IgD-negative memory B cell (primary cell): ENCODE measurements at regions not wholly inside any gene's neighbourhood (a gene's known extent, or its start where the extent isn't known, plus 50 kb on each side); places are given as distances from the start of the nearest gene placed in this dataset.

ENCODE experiments used
- H3K27ac Mint-ChIP-seq, 3 donors: one replicate each; pipeline ENCODE4 v1.8.0; 2020 to 2022; ENCODE audit warnings: mild to moderate bottlenecking in 3 of 3, mixed read lengths in 3 of 3, moderate library complexity in 1 of 3
- H3K27me3 Mint-ChIP-seq: one replicate; pipeline ENCODE4 v1.8.0; 2021; ENCODE audit warnings: mixed read lengths
- H3K36me3 Mint-ChIP-seq: one replicate; pipeline ENCODE4 v1.8.0; 2020; ENCODE audit warnings: mild to moderate bottlenecking, mixed read lengths
- H3K4me1 Mint-ChIP-seq, 3 donors: one replicate each; pipeline ENCODE4 v1.8.0; 2020 to 2022; ENCODE audit warnings: mixed read lengths in 3 of 3, mild to moderate bottlenecking in 1 of 3
- H3K4me3 Mint-ChIP-seq, 4 donors: one replicate each; pipeline ENCODE4 v1.8.0; 2020 to 2022; ENCODE audit warnings: mild to moderate bottlenecking in 4 of 4, mixed read lengths in 4 of 4, moderate library complexity in 3 of 4
- H3K9me3 Mint-ChIP-seq, 3 donors: one replicate each; pipeline ENCODE4 v1.8.0; 2020 to 2021; ENCODE audit warnings: mixed read lengths in 3 of 3, mild to moderate bottlenecking in 1 of 3

- Mint-ChIP-seq H3K27ac (no peak overlapping the region), H3K4me1 (peaks cover 0 to 1% (median 1%) of the 10 kb centered on the region in 3 donors), H3K9me3 (peaks cover 0 to 13% (median 0%) of the 10 kb centered on the region in 3 donors), H3K36me3 (no peaks in the 10 kb centered on the region), H3K4me3 (no peak overlapping the region), H3K27me3 (peaks cover 7% of the 10 kb centered on the region)
Observed at GRCh38 chr1:198015309-198015708, 98.1 kb downstream of the LHX9 start.

- peaks cover 0 to 1% (median 0%) of the 10 kb centered on the region in 3 donors for H3K4me1 Mint-ChIP-seq
- H3K27me3 Mint-ChIP-seq, result peaks cover 4% of the 10 kb centered on the region
- H3K9me3 Mint-ChIP-seq, result peaks cover 0 to 2% (median 0%) of the 10 kb centered on the region in 3 donors
- H3K36me3 Mint-ChIP-seq, result peaks cover 1% of the 10 kb centered on the region
- no peak overlapping the region for H3K27ac Mint-ChIP-seq
- no peak overlapping the region for H3K4me3 Mint-ChIP-seq
Observed at GRCh38 chr1:198018529-198018928, 101.4 kb downstream of the LHX9 start.

DNA sequence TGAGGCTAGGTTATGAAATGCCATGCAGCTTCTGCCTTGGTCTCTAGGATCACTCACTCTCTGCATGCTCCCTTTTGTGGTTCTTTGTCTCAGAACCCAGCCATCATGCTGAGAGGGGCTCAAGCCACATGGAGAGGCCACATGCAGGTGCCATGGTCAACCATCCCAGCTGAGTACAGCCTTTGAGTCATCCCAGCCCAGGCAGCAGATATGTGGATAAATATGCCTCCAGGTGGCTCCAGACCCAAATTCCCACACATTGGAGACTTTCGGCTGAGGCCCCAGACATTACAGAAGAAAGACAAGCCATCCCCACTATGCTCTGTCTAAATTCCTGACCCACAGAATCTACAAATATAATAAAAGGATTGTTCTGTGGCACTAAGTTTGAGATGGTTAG is 102.0 kb downstream of the LHX9 start:
- Mint-ChIP-seq H3K27me3 (peaks cover 2% of the 10 kb centered on the region), H3K27ac (no peak overlapping the region), H3K9me3 (peaks cover 0 to 2% (median 0%) of the 10 kb centered on the region in 3 donors), H3K4me1 (peaks cover 0 to 1% (median 0%) of the 10 kb centered on the region in 3 donors), H3K4me3 (no peak overlapping the region), H3K36me3 (peaks cover 1% of the 10 kb centered on the region)

- H3K9me3 Mint-ChIP-seq, result peaks cover 0 to 2% (median 0%) of the 10 kb centered on the region in 3 donors
- H3K36me3 Mint-ChIP-seq, result peaks cover 1% of the 10 kb centered on the region
- H3K4me3 Mint-ChIP-seq, result no peak overlapping the region
- no peaks in the 10 kb centered on the region for H3K27me3 Mint-ChIP-seq
- no peaks in the 10 kb centered on the region for H3K4me1 Mint-ChIP-seq
- no peak overlapping the region for H3K27ac Mint-ChIP-seq
Observed at GRCh38 chr1:198024336-198024735, 107.2 kb downstream of the LHX9 start.

GRCh38 chr1:198024782-198025181 is 107.6 kb downstream of the LHX9 start:
- H3K4me3 Mint-ChIP-seq, result no peak overlapping the region
- no peaks in the 10 kb centered on the region for H3K27me3 Mint-ChIP-seq
- no peaks in the 10 kb centered on the region for H3K4me1 Mint-ChIP-seq
- H3K36me3 Mint-ChIP-seq, result peaks cover 1% of the 10 kb centered on the region
- no peak overlapping the region for H3K27ac Mint-ChIP-seq
- H3K9me3 Mint-ChIP-seq, result no peaks in the 10 kb centered on the region

GRCh38 chr1:198030682-198031081 is 113.5 kb downstream of the LHX9 start:
- H3K4me1 Mint-ChIP-seq, result no peaks in the 10 kb centered on the region
- H3K4me3 Mint-ChIP-seq, result no peak overlapping the region
- H3K36me3 Mint-ChIP-seq, result no peaks in the 10 kb centered on the region
- H3K27ac Mint-ChIP-seq, result no peak overlapping the region
- H3K27me3 Mint-ChIP-seq, result no peaks in the 10 kb centered on the region
- no peaks in the 10 kb centered on the region for H3K9me3 Mint-ChIP-seq

DNA sequence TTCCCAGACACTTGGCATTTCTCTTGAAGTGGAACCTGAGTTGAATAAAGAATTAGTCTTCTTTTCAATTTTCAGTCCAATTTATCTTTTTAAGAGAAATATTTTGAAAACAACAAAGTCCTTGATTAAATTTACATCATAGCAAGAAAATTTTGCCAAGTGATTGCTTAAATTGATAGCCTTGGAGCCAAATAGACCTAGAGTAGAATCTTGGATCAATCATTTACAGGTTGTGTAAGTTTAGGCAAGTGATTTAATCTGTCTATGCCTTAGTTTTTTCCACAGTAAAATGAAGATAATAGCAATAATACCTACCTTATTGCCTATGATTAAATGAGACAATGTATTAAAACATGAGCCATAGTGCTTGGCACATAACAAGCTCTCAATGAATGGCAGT is 113.9 kb downstream of the LHX9 start:
- H3K27ac Mint-ChIP-seq, result no peak overlapping the region
- H3K4me3 Mint-ChIP-seq, result no peak overlapping the region
- no peaks in the 10 kb centered on the region for H3K27me3 Mint-ChIP-seq
- H3K4me1 Mint-ChIP-seq, result no peaks in the 10 kb centered on the region
- no peaks in the 10 kb centered on the region for H3K36me3 Mint-ChIP-seq
- H3K9me3 Mint-ChIP-seq, result no peaks in the 10 kb centered on the region

DNA sequence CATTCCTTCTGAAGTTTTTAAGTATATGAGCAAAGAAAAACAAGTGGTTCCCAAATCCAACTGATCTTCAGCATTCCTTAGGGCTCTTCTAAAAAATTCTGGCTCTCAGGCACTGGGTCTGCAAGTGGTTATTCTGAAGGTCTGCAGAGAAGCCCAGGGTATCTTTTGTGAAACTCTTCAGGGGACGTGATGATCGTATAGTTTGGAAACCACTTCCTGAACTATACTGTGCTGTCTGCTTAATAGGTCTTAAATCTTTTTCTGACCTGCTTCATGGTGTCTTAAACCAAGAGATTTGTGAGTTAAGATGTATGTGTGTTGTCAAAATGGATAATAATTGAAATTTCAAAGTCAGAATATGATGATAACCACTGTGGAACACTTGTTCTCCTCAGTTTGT is 115.5 kb downstream of the LHX9 start:
- no peaks in the 10 kb centered on the region for H3K27me3 Mint-ChIP-seq
- no peaks in the 10 kb centered on the region for H3K4me1 Mint-ChIP-seq
- no peaks in the 10 kb centered on the region for H3K36me3 Mint-ChIP-seq
- no peak overlapping the region for H3K27ac Mint-ChIP-seq
- H3K9me3 Mint-ChIP-seq, result no peaks in the 10 kb centered on the region
- no peak overlapping the region for H3K4me3 Mint-ChIP-seq

DNA sequence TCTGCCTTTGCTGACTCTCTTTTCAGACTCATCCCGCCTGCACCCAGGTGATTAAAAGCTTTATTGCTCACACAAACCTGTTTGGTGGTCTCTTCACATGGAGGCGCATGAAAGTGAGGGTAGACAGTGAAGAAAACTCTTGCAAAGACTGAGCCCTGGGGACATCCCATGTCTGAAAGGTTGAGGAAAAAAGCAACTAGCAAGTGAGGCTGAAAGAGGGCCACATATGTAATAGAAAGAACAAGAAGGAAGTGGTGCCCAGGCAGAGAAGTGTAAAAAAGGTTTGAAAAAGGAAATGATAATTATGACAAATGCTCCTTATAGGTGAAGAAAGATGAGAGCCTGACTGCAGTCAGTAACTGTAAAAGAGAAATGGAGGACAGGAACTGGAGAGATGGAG is 115.9 kb upstream of the NEK7 start:
- H3K27ac Mint-ChIP-seq, result no peak overlapping the region
- peaks cover 2% of the 10 kb centered on the region for H3K36me3 Mint-ChIP-seq
- H3K9me3 Mint-ChIP-seq, result no peaks in the 10 kb centered on the region
- no peak overlapping the region for H3K4me3 Mint-ChIP-seq
- H3K4me1 Mint-ChIP-seq, result no peaks in the 10 kb centered on the region
- H3K27me3 Mint-ChIP-seq, result no peaks in the 10 kb centered on the region

GRCh38 chr1:198042168-198042567 is 114.6 kb upstream of the NEK7 start:
- Mint-ChIP-seq H3K9me3 (no peaks in the 10 kb centered on the region), H3K27ac (no peak overlapping the region), H3K4me1 (no peaks in the 10 kb centered on the region), H3K27me3 (no peaks in the 10 kb centered on the region), H3K36me3 (peaks cover 2% of the 10 kb centered on the region), H3K4me3 (no peak overlapping the region)

DNA sequence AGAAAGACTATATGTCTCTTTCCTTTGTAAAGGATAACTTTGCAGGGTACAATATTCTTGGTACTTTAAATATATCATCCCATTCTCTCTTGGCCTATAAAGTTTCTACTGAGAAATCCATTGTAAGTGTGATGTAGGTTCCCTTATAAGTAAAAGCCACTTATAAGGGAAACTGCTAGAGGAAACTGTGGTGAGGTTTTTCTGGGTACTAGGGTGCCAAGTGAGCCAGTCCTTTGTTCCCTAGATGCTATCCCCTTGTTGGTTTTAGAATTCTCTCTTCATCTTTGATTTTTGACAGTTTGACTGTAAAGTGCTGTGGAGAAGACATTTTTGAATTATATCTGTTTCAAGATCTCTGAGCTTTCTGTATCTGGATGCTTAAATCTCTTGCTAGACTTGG is 108.9 kb upstream of the NEK7 start:
- H3K4me1 Mint-ChIP-seq, result peaks cover 2 to 10% (median 7%) of the 10 kb centered on the region in 3 donors
- H3K27ac Mint-ChIP-seq, result no peak overlapping the region
- H3K9me3 Mint-ChIP-seq, result peaks cover 1 to 12% (median 5%) of the 10 kb centered on the region in 3 donors
- H3K27me3 Mint-ChIP-seq, result no peaks in the 10 kb centered on the region
- peaks cover 2% of the 10 kb centered on the region for H3K36me3 Mint-ChIP-seq
- H3K4me3 Mint-ChIP-seq, result no peak overlapping the region

- Mint-ChIP-seq H3K27me3 (no peaks in the 10 kb centered on the region), H3K9me3 (peaks cover 0 to 5% (median 4%) of the 10 kb centered on the region in 3 donors), H3K27ac (no peak overlapping the region), H3K4me3 (no peak overlapping the region), H3K4me1 (no peaks in the 10 kb centered on the region), H3K36me3 (no peaks in the 10 kb centered on the region)
Observed at GRCh38 chr1:198054510-198054909, 102.3 kb upstream of the NEK7 start.

DNA sequence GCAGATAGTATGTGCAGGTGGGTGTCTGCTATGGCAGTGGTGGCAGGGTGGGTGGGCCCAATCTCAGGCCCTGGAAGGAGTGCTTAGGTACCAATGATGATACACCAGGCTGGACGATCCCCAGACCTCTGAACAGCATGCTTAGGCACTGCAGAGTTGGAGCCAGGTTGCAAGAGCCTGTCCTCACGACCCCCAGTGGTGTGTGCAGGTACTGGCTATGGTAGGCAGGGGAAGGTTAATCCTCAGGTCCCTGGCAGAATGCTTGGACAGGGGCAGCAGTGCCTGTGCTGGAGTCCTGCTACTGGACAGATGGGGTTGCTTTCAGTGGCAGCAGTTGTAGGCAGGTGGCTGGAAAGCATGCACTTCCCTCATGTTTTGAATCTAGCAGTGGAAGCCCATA is 100.5 kb upstream of the NEK7 start:
- H3K9me3 Mint-ChIP-seq, result peaks cover 0 to 1% (median 0%) of the 10 kb centered on the region in 3 donors
- no peak overlapping the region for H3K4me3 Mint-ChIP-seq
- H3K27me3 Mint-ChIP-seq, result peaks cover 4% of the 10 kb centered on the region
- no peaks in the 10 kb centered on the region for H3K4me1 Mint-ChIP-seq
- H3K36me3 Mint-ChIP-seq, result no peaks in the 10 kb centered on the region
- H3K27ac Mint-ChIP-seq, result no peak overlapping the region

DNA sequence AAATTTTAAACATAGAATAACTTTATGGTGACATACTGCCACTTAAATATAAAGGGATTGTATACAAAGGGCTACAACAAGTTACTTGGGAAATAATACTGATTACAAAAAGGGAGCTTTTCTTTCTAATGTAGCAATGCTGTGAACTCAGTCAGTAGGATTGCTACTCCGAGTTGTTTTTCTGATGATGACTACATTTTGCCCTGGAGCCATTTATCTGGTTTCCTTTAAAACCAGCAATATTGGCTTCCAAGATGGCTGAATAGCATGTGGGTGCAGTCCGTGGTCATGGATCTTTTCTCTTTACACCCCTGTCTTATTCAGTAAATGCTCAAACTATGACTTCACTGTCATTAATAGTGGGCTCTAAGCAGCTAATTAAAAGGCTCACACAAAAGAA is 92.6 kb upstream of the NEK7 start:
- Mint-ChIP-seq H3K27me3 (peaks cover 4% of the 10 kb centered on the region), H3K4me3 (no peak overlapping the region), H3K4me1 (no peaks in the 10 kb centered on the region), H3K27ac (no peak overlapping the region), H3K36me3 (no peaks in the 10 kb centered on the region), H3K9me3 (no peaks in the 10 kb centered on the region)

DNA sequence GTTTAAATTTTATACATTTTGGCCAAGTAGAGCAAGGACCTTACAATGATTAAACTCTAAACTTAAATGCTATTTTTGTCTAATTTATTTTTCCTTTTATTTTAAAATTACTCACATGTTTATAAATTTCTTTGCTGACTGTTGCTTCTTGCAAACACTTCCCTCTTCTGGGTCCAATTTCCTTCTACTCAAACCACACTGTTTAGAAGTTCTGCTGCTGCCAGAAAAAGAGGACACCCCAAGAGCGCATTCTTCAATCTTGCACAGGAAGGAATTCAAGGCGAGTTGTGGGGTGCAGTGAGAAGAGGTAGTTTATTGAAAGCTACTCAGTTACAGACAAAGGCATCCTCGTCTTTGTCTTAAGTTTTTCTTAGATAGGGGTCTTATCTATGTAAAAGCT is 88.5 kb upstream of the NEK7 start:
- Mint-ChIP-seq H3K36me3 (no peaks in the 10 kb centered on the region), H3K4me1 (peaks cover 0 to 2% (median 0%) of the 10 kb centered on the region in 3 donors), H3K4me3 (no peak overlapping the region), H3K27me3 (peaks cover 6% of the 10 kb centered on the region), H3K27ac (no peak overlapping the region), H3K9me3 (peaks cover 0 to 2% (median 0%) of the 10 kb centered on the region in 3 donors)

GRCh38 chr1:198072177-198072576 is 84.6 kb upstream of the NEK7 start:
- peaks cover 0 to 2% (median 0%) of the 10 kb centered on the region in 3 donors for H3K9me3 Mint-ChIP-seq
- peaks cover 14% of the 10 kb centered on the region for H3K27me3 Mint-ChIP-seq
- H3K36me3 Mint-ChIP-seq, result no peaks in the 10 kb centered on the region
- H3K27ac Mint-ChIP-seq, result no peak overlapping the region
- H3K4me1 Mint-ChIP-seq, result peaks cover 0 to 2% (median 0%) of the 10 kb centered on the region in 3 donors
- H3K4me3 Mint-ChIP-seq, result no peak overlapping the region

- H3K4me1 Mint-ChIP-seq, result no peaks in the 10 kb centered on the region
- peaks cover 2 to 4% (median 4%) of the 10 kb centered on the region in 3 donors for H3K9me3 Mint-ChIP-seq
- no peak overlapping the region for H3K27ac Mint-ChIP-seq
- no peaks in the 10 kb centered on the region for H3K36me3 Mint-ChIP-seq
- H3K4me3 Mint-ChIP-seq, result no peak overlapping the region
- peaks cover 14% of the 10 kb centered on the region for H3K27me3 Mint-ChIP-seq
Observed at GRCh38 chr1:198075296-198075695, 81.5 kb upstream of the NEK7 start.
